ENCODE measurements at regions not wholly inside any gene's neighbourhood (a gene's known extent, or its start where the extent isn't known, plus 50 kb on each side); places are given as distances from the start of the nearest gene placed in this dataset.

DNA sequence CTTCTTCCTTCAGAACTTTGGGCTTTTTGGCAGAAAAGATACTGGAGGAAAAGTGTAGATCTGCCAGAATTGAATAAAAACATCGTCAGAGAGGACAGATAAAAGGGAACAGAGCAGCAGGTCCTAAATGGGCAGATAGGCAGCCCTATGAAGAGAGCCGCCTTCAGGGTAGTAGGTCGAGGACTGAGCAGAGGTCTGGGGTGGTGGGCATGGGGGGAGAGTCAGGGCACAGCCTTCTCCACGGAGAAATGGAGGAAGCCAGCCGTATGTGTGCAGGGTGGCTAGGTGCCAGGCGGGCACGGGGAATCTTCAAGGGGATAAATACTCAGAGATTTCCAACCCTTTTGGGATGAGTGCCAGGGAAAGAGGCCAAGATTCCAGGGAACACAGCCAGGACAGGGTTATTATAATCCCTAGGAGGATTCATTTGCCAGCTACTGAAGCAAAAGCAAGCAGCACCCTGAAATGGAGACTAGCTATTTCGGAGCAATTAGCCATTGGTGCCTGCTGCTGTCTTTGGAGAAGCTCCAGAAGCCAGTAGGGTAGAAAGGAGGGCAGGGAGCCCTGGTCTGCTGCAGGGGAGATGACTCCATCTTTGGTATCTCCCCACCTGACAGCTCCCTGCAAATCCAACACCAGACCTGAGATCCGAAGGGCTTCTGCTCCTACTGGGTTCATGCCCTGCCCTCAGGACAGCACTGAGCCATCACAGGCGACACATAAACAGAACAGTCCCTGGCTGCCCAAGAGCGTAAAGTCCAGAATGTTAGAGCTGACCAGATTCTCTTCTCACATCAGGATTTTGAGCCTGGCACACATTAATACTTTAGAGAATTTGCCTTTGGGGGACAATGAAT, 174.5 kb upstream of the NTM start:
- no peak for DNase-seq

DNA sequence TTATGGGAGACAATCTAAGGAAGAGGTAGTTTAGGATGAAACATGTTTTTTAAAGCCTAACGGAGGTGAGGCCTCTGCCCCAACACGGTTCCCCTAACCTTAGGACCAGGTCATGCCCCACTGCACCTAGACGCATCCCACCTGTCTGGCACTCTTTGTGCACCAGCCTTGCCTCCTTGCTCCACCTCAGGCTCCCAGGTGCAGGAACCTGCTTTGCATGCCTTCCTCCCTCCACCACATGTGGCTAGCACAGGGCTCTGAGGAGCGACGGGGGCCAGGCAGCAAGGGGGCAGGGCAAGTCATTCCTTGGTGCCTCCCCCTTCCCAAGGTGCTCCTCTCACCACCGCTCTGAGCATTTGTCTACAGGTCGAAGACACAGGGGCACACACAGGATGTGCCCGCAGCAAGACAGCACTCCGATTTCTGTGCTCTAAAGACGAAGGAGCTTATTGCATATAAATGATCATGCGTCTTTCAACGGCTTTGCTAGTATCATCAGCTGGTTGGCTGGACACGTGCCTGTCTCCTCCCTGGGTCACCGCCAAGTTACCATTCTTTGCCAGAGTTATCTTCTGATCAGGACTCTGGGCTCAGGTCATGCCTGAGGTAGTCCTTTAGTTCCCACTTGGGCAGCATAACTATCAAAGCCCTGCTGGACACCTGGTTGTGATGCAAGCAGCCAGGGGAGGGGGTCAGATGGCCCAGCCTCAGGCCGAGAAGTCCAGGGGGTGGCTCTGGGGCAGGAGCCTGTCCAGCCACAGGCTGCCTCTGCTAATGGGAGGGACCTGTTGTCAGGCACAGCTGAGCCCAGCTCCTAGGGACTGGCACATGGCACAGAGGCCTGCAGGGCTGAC, 172.0 kb upstream of the NTM start:
- DNase-seq: no peak

DNA sequence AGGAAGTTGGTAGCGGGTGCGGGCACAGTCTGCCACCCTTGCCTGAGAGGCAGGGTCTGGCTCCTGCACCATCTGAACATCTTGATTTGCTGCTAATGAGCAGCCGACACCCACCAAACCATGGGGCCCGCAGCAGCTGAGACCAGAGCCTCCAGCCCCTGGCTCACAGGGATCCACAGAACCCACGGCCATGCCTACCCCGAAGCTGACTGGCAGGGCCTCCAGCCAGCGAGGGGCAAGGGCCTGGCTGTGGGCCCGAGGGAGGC, 171.5 kb upstream of the NTM start:
- no peak for DNase-seq

DNA sequence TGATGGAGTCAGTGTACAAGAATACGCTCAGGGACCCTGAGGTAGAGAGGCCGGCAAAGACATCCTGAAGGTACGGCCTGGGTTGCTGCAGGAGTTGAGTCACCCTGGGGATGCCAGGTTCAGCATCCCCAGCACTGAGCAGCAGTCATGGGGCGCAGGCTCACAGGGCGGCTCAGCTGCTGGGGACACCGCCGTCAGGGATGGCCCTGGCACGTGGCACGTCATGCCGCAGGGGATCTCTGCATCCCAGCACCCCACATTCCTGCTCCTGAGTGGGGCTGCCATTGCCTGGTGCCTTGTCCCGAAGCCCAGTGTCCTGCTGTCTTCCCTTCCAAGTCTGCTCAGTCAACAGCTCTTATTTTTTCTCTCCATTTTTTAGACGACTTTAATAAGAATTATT, 168.7 kb upstream of the NTM start:
- no peak for DNase-seq

DNA sequence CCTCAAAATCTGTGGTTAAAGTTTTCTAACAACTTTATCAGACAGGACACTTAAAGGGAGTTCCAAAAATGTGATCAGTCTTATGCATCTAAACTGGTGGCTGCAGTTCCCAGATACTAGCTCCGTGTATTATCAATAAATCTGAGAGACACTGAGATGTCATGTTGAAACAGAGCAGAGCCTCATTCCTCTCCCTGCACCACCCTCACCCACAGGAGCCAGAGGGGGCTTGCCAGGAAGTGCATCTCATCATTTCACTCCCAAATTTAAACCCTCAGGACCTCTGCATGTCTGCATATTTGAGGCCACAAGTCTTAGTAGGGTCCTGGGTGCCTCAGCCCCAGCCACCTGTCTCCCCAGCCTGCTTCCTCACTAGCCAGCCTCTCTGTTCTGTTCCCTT, 167.4 kb upstream of the NTM start:
- DNase-seq: no peak

DNA sequence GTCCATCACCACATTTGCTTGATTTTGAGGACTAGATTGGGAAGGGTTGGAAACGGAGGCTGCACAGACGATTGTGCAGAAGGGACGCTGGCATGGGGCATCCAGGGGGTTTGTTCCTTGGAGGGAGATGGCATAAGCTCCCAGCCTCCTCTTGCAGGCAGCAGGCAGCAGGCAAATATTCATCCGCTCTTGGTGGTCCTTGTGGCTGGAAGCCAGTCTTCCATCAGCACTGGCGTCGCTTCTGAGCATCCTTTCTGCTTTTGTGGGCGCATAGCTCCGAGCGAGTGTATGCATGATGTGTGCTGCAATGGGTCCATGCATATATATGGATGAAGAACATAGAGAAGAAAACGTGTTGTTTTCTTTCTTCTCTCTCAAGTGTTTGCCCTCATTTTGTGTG, 166.1 kb upstream of the NTM start:
- DNase-seq: no peak

DNA sequence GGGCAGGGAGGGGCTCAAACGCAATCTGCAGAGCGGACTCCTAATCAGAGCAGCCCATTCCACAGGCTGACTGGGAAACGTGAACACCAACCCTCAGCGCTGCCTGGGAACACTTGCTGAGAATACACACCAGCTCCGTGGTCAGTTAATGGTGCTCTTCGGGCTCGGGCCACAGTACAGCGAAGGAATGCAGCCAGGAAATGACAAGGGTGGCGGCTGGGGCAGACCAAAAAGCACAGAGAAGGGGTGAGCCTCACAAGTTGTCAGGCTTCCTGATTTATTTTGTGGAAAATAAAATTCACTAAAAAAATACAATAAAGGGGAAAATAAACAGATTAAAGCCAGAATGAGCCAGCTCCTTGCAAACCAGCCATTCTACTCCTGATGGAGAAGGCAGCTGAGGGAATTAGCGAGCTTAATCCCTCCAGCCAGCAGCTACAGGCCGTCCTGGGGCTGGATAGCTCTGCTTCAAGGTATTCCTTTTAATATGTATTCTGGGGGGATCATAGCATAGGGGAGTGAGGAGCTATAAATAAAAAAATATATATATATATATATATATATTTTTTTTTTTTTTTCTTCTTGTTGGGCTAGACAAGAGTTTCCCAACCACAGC, 165.5 kb upstream of the NTM start:
- no peak for DNase-seq

DNA sequence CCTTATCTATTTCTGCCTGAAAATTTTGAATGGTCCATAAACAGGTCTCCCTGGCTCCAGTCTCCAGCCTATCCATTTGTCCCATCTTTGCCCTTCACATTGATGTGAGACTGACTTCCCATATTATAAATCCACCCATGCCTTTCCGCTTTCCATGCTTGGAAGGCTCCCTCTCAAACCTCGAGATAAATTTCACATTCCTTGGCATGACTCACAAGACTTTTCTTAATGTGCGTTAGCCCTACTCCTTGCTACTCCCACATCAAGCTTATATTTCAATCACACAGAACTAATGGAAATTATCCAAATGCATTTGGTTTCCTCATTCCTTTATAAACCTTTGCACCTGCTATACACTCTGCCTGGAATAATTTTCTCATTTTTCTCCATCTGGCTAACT, 163.7 kb upstream of the NTM start:
- DNase-seq: no peak

DNA sequence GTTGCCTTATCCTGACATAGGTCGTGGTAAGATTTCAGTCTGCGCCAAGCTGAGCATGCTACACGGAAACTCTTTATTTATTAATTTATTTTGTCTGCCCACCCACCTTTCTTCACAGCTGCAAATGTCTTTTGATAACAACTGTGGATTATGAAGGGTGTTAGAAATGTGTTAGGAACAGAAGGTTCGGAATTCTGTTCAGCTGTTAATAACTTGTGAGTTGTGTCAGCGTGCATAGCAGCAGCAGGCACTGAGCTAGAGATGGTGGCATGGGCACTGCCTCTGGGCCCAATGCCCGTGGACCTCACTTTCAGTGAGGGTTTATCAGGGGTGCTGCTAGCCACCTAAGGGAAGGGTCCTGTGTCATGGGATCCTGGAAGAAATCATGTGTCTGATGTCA, 162.5 kb upstream of the NTM start:
- no peak for DNase-seq

DNA sequence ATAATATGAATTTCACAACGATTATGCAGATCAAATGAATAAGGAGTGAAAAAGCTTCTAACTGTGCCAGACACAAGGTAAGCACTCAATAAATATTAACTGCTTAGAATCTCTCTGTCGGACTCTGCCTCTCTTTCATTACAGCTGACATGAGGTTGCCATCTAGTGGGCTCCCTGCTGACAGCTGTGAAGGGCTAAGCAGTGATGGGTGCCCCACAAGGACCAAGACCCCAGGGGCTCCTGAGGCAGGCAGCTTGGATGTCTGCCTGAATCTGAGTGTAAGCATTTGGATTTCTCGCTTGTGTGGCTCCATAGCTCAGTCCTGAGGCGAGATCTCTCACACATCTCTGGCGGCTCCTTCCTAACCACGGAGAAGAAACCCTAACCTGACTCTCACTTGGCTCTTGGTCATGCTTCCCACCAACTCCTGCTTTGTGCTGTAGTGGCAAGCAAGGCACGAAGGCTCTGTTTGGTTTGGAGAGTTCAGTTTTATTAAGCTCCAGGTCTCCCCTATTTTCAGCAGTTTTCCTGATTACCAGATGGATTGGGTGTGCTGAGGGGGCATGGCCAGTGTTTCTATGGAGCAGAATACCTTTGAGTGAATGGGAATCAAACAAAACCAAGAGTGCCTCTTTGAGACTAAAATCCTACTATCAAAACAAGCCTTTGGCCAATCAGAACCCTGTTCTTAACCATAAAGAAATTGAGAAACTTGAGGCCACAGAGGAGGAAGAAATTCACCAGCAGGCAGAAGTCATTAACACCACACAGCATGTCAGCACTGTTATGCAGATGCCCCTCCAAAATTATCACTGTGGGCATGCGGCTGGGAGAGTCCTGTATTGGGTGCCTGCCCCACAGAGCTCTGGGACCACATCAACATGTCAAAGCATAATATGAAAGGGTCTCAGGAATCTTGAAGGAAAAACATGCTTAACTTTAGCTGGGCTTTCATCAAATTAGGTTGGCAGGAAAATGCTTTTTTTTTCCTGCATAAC, 152.8 kb upstream of the NTM start:
- DNase-seq: no peak

DNA sequence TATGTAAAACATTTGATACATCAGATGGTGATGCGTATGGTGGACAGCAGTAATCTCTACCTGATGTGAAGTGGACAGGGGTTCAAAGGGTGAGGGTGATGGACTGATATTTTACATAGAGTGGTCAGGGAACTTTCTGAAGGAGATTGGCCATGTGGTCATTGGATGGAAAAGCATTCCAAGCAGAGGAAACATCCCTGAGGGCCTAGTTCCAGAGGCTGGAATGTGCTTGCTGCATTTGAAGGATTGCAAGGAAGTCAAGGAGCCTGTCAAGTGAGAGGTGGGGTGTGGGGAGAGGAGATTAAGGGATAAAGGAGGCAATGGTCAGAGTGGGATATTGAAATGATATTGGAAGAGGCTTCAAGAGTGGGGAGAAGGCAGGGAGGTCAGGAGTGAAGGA, 151.9 kb upstream of the NTM start:
- no peak for DNase-seq

DNA sequence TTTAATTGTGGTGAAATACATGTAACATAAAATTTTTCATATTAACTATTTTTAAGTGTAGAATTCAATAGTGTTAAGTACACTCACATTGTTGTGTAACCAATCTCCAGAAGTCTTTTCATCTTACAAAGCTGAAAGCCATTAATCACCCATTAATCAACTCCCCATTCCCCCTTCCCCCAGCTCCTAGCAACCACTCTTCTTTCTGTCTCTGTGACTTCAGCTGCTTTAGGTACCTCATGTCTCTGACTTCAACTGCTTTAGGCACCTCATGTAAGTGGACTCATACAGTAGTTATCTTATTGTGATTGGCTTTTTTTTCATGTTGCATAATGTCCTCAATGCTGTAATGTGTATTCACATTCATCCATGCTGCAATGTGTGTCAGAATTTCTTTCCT, 150.8 kb upstream of the NTM start:
- no peak for DNase-seq

DNA sequence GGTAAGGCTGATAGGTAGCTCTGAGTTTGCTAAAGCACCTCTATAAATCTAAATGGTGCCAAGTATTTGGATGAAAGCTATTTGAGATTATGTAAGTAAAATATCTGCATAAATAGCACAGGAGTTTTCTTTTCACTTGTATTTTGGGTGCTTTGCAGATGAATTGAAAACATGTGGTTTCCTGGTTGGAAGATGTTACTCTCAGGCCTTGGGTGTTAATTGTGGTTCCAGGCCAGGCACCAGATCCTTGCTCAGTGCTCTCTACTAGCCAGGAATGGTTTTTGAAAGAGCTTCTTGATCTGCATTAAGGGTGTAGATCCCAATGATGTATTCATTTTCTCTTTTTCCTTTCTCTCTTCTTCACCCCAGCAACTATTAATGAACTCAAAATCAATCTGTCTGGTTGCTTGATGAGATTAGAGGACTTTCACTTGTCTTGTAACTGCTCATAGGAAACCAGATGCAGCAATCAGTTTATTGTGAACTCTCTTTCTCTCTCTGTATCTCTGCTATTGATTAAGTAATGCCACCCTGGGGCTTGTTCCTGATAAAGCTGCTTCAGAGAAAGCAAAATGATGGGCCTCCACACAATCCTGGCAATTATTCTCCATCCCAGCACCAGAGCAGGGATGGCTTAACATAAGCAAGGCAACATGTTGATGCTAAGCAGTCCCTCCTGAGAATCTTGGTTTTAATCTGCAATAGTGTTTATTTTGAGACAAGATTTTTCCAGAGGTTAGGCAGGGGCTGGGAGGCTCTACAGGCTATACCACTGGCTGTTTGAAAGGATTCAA, 147.0 kb upstream of the NTM start:
- DNase-seq: no peak

DNA sequence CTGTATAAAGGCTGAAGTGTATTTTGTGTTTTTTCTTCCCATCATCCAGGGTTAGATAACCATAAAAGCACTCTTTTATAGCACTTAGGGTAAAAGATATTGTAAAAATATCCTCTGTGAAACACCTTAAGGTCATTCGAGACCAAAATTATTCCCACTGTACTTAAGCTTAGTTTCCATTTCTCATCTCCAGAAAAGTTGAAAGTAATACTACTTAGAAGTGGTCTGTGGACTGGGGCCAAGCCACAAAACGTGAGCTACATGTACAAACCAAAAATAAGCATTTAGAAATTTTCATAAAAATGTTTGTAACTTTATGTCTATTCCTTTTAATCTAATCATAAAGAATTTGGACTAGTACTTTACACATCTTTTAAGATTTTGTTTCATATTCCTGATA, 142.0 kb upstream of the NTM start:
- DNase-seq: no peak

DNA sequence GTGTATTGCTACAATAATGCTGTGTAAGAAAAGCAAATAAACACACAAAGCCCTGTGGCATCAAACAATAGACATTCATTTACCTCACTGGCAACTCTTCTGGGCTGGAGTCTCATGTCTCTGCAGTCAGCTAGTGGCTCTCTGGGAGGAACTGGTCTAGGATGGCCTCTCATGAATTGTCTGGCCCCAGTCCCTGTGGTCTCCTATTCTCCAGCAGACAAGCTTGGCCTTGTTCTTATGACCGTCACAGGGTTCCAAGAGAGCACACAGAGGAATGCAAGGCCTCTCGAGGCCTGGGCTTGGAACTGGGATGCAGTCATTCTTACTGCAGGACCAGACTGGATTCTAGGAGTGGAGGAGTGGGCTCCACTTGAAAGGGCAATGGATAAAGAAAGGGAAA, 141.2 kb upstream of the NTM start:
- no peak for DNase-seq

DNA sequence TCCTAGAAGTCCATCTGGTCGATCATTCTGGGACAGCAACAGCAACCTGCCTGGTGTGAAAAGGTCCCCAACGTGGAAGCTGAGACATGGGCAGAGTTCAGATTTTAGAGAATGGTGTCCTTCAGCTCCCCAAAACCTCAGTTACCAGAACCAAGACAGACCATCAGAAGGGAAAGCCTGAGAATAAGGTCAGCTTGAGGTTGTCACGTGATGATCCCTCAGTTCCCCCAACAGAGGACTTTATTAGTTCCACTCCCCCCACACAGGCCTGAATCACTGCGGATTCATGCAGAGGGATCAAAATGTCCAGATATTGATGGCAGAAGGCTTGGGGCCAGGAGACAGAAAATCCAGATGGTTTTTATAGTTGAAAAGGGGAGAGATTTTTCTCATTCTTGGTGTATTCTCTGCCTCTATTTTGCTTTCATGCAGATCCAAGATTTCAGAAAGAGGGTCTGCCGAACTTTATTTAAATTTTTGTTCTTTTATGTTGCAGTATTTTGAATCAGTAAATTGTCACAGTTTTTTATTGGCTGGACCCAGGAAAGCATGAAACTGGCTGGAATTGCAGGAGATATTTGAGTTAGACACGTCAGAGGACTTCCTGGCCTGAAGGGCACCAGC, 139.0 kb upstream of the NTM start:
- DNase-seq: no peak

DNA sequence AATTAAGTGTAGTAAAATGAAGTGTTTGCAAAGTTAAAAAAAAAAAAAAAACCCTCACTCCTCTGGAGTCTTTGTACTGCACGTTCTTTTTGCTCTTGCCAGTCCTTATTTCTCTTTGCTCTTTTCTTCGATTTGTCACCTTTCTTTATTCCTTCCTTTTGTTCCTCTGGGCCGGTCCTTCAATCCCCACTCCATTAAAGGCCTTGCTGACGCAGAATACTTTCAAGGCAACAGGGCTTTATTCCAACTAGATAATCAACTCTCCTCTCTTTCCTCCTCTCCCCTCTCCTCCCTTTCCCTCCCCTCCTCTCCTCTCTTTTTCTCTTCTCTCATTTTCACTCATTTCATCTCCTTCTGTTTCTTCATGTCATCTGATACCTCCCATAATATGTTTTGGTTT, 138.2 kb upstream of the NTM start:
- DNase-seq: no peak

DNA sequence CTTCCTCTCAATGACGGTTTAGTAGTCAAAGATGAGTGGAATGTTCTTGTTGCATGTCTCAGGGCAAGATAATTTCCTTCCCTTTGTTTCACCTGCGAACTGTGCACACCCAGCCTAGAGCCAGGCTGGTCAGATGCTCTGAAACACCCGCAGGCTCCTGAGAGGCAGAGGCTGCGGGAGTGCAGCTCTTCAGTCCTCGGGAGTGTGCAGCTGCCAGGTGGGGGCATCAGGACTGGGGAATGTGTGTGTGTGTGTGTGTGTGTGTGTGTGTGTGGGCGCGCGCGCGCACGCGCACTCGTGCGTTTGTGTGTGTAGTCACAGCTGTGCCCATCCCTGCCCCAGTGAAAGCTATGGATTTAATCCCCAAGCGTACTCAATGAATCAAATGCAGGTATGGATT, 136.2 kb upstream of the NTM start:
- DNase-seq: no peak

DNA sequence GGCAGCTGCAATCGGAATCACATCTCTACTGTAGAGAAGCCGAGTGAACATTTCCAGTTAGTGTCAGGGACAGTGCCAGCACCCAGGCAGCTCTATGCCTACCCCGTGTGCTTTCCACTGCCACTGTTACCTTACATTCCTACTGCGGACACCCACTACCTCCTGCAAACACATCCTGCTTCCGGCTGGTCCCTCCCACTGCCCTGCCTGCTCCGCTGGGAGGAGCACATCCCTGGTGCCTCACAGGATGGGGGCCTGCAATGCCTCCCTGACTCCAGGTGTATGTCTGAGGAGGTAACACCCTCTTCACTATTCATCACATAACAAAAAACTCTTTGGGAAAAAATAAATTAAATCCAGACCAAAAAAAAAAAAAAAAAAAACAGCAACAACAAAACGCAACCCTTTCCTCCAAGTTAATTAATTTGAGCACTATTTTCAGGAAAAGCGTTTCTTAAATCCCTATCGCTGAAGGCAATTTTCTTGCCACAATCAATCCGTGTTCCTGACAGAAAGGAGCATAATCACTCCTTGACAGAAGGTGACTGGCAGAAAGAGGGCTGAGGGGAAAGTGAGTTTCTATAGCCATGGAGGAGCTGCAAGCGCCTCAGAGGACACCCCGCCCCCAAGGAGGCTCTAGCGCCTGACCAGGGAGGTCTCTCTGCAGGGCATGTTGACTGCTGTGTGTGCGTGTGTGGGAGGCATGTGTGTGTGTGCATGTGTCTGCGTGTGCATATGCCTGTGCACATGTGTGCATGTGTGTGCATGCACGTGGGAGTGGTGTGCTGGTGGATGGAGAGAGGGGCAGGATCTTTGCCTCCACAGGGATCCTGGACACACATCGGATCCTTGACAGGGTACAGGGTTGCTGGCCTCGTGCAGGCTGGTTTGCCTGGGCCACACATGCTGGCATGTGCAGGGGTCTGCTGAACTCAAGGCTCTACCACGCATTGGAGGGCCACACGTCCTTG, 134.8 kb upstream of the NTM start:
- no peak for DNase-seq

DNA sequence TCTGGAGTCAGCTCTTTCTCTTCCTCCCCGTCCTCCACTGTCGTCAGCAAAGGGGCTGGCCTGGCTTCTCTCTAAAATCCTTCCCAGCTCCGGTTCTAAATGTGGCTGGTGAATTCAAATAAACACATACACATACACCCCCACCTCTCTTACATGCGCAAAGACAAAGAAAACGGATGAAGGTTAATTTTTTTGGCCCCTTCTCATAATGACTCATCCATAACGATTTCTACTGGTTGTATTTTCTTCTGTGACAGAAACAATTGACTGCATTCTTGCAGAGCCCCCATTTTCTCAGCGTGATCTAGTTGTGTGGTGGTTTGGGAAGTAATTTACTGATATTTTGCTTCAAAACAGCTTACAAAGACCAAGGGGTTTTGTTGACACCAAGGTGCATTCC, 130.0 kb upstream of the NTM start:
- no peak for DNase-seq

Data from SHP77 (cell line).